HEK293 (cell line): ENCODE measurements at regions not wholly inside any gene's neighbourhood (a gene's known extent, or its start where the extent isn't known, plus 50 kb on each side); places are given as distances from the start of the nearest gene placed in this dataset.

Experiments
- CTCF ChIA-PET: fragments of 350-600 bp; formaldehyde crosslinking; extraction: SDS; loops from one replicate; lab custom pipeline; 2021; ENCODE audit warnings: antibody characterized with exemption; lab: Yijun Ruan, JAX
- POLR2A ChIA-PET: fragments of 300-600 bp; formaldehyde crosslinking; extraction: SDS; loops from one replicate; lab custom pipeline; 2020; ENCODE audit warnings: antibody characterized with exemption, inconsistent platforms; lab: Yijun Ruan, JAX
- H3K27ac ChIP-seq: fragments of 200-500 bp; sonication (Bioruptor generic); 2 replicates; pipeline ENCODE4 v1.5.1; 2014; ENCODE audit warnings: low read depth, low read length, control low read depth, inconsistent platforms; ENCODE audit errors: extremely low read depth
- H3K36me3 ChIP-seq, 2 experiments: fragments of 200-500 bp in 1 of 2; sonication (Bioruptor generic) in 1 of 2; 1 replicate in 1 of 2; 2 replicates in 1 of 2; pipeline ENCODE4 v1.5.1; 2014 to 2017; ENCODE audit warnings: inconsistent platforms in 2 of 2, low read length in 2 of 2; ENCODE audit not compliant: control insufficient read depth in 2 of 2, insufficient read depth in 1 of 2
- H3K4me1 ChIP-seq: fragments of 200-500 bp; sonication (Bioruptor generic); 2 replicates; pipeline ENCODE4 v1.5.1; 2014; ENCODE audit warnings: mild to moderate bottlenecking, low read length, inconsistent platforms; ENCODE audit not compliant: control insufficient read depth, insufficient read depth
- H3K4me3 ChIP-seq: 2 replicates; pipeline ENCODE4 v1.5.1; 2011; ENCODE audit warnings: low read depth, mild to moderate bottlenecking, control low read depth, low read length, moderate library complexity
- H3K9me3 ChIP-seq: fragments of 200-500 bp; sonication (Bioruptor generic); 2 replicates; pipeline ENCODE4 v1.5.1; 2014; ENCODE audit warnings: low read depth, low read length, inconsistent platforms; ENCODE audit not compliant: control insufficient read depth, insufficient read depth
- BCL11A ChIP-seq: fragments of 450-650 bp; formaldehyde crosslinking; IDR thresholded peaks from 2 replicates; pipeline ENCODE4 v1.5.1; 2016; ENCODE audit warnings: low read depth, missing biosample characterization, missing genetic modification characterization
- KLF1 ChIP-seq: fragments of 450-650 bp; formaldehyde crosslinking; IDR thresholded peaks from 2 replicates; pipeline ENCODE4 v1.5.1; 2016; ENCODE audit warnings: missing biosample characterization, missing genetic modification characterization
- PRDM10 ChIP-seq: fragments of 450-650 bp; formaldehyde crosslinking; IDR thresholded peaks from 2 replicates; pipeline ENCODE4 v1.5.1; 2016; ENCODE audit warnings: missing biosample characterization, missing genetic modification characterization
- PRDM4 ChIP-seq: fragments of 450-650 bp; formaldehyde crosslinking; IDR thresholded peaks from 2 replicates; pipeline ENCODE4 v1.5.1; 2017; ENCODE audit warnings: missing biosample characterization, missing genetic modification characterization
- PRDM6 ChIP-seq: fragments of 450-650 bp; formaldehyde crosslinking; IDR thresholded peaks from 2 replicates; pipeline ENCODE4 v1.5.1; 2017; ENCODE audit warnings: missing biosample characterization, missing genetic modification characterization
- REPIN1 ChIP-seq: fragments of 450-650 bp; formaldehyde crosslinking; IDR thresholded peaks from 2 replicates; pipeline ENCODE4 v1.5.1; 2017; ENCODE audit warnings: missing biosample characterization, missing genetic modification characterization, low read depth
- TRIM28 ChIP-seq: IDR thresholded peaks from 2 replicates; pipeline ENCODE4 v1.6.1; 2011; ENCODE audit warnings: low read length, control low read depth, borderline replicate concordance
- ZBTB8A ChIP-seq: fragments of 450-650 bp; formaldehyde crosslinking; IDR thresholded peaks from 2 replicates; pipeline ENCODE4 v1.5.1; 2016; ENCODE audit warnings: missing biosample characterization, missing genetic modification characterization
- ZNF174 ChIP-seq: fragments of 450-650 bp; formaldehyde crosslinking; IDR thresholded peaks from 2 replicates; pipeline ENCODE4 v1.5.0; 2017; ENCODE audit warnings: missing biosample characterization, mild to moderate bottlenecking, missing genetic modification characterization
- ZNF23 ChIP-seq: fragments of 450-650 bp; formaldehyde crosslinking; IDR thresholded peaks from 2 replicates; pipeline ENCODE4 v1.5.1; 2016; ENCODE audit warnings: missing biosample characterization, missing genetic modification characterization, borderline replicate concordance
- ZNF239 ChIP-seq: fragments of 450-650 bp; formaldehyde crosslinking; IDR thresholded peaks from 2 replicates; pipeline ENCODE4 v1.5.1; 2016; ENCODE audit warnings: missing biosample characterization, missing genetic modification characterization
- ZNF529 ChIP-seq: fragments of 450-650 bp; formaldehyde crosslinking; IDR thresholded peaks from 2 replicates; pipeline ENCODE4 v1.5.1; 2017; ENCODE audit warnings: missing genetic modification characterization, missing biosample characterization; ENCODE audit not compliant: insufficient replicate concordance
- ZNF530 ChIP-seq: fragments of 450-650 bp; formaldehyde crosslinking; IDR thresholded peaks from 2 replicates; pipeline ENCODE4 v1.5.1; 2016; ENCODE audit warnings: low read depth, missing biosample characterization, missing genetic modification characterization
- ZNF585B ChIP-seq: fragments of 450-650 bp; formaldehyde crosslinking; IDR thresholded peaks from 2 replicates; pipeline ENCODE4 v1.5.1; 2016; ENCODE audit warnings: missing biosample characterization, missing genetic modification characterization
- ZNF624 ChIP-seq: fragments of 450-650 bp; formaldehyde crosslinking; IDR thresholded peaks from 2 replicates; pipeline ENCODE4 v1.5.1; 2017; ENCODE audit warnings: missing biosample characterization, missing genetic modification characterization
- ZSCAN16 ChIP-seq: fragments of 450-650 bp; formaldehyde crosslinking; IDR thresholded peaks from 2 replicates; pipeline ENCODE4 v1.5.1; 2016; ENCODE audit warnings: missing biosample characterization, missing genetic modification characterization
- TF ChIP-seq, protein P1 (sequence below): fragments of 450-650 bp; formaldehyde crosslinking; IDR thresholded peaks from 2 replicates; pipeline ENCODE4 v1.5.1; 2017; ENCODE audit warnings: missing biosample characterization, missing genetic modification characterization
- TF ChIP-seq, protein P2 (sequence below): fragments of 450-650 bp; formaldehyde crosslinking; IDR thresholded peaks from 2 replicates; pipeline ENCODE4 v1.5.1; 2016; ENCODE audit warnings: missing biosample characterization, missing genetic modification characterization
- TF ChIP-seq, protein P3 (sequence below): fragments of 450-650 bp; formaldehyde crosslinking; IDR thresholded peaks from 2 replicates; pipeline ENCODE4 v1.5.1; 2017; ENCODE audit warnings: missing biosample characterization, missing genetic modification characterization
- TF ChIP-seq, protein P4 (sequence below): fragments of 450-650 bp; formaldehyde crosslinking; IDR thresholded peaks from 2 replicates; pipeline ENCODE4 v1.5.1; 2016; ENCODE audit warnings: missing biosample characterization, missing genetic modification characterization
- TF ChIP-seq, protein P5 (sequence below): fragments of 450-650 bp; formaldehyde crosslinking; IDR thresholded peaks from 2 replicates; pipeline ENCODE4 v1.5.1; 2016; ENCODE audit warnings: missing biosample characterization, missing genetic modification characterization

GRCh38 chr4:160091631-160092030 is 988.8 kb downstream of the RAPGEF2 start (continued):
- TF ChIP-seq, protein P1, sequence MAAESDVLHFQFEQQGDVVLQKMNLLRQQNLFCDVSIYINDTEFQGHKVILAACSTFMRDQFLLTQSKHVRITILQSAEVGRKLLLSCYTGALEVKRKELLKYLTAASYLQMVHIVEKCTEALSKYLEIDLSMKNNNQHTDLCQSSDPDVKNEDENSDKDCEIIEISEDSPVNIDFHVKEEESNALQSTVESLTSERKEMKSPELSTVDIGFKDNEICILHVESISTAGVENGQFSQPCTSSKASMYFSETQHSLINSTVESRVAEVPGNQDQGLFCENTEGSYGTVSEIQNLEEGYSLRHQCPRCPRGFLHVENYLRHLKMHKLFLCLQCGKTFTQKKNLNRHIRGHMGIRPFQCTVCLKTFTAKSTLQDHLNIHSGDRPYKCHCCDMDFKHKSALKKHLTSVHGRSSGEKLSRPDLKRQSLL (tag by site-specific recombination): no peak
- TF ChIP-seq ZNF585B (tag by site-specific recombination) (no peak), KLF1 (tag by site-specific recombination) (no peak), PRDM10 (tag by site-specific recombination) (no peak), ZNF529 (no peak), PRDM4 (tag by site-specific recombination) (no peak), ZNF239 (tag by site-specific recombination) (no peak)
- TF ChIP-seq, protein P2, sequence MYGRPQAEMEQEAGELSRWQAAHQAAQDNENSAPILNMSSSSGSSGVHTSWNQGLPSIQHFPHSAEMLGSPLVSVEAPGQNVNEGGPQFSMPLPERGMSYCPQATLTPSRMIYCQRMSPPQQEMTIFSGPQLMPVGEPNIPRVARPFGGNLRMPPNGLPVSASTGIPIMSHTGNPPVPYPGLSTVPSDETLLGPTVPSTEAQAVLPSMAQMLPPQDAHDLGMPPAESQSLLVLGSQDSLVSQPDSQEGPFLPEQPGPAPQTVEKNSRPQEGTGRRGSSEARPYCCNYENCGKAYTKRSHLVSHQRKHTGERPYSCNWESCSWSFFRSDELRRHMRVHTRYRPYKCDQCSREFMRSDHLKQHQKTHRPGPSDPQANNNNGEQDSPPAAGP (tag by site-specific recombination): no peak
- TF ChIP-seq, protein P3, sequence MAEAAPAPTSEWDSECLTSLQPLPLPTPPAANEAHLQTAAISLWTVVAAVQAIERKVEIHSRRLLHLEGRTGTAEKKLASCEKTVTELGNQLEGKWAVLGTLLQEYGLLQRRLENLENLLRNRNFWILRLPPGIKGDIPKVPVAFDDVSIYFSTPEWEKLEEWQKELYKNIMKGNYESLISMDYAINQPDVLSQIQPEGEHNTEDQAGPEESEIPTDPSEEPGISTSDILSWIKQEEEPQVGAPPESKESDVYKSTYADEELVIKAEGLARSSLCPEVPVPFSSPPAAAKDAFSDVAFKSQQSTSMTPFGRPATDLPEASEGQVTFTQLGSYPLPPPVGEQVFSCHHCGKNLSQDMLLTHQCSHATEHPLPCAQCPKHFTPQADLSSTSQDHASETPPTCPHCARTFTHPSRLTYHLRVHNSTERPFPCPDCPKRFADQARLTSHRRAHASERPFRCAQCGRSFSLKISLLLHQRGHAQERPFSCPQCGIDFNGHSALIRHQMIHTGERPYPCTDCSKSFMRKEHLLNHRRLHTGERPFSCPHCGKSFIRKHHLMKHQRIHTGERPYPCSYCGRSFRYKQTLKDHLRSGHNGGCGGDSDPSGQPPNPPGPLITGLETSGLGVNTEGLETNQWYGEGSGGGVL: no peak

DNA sequence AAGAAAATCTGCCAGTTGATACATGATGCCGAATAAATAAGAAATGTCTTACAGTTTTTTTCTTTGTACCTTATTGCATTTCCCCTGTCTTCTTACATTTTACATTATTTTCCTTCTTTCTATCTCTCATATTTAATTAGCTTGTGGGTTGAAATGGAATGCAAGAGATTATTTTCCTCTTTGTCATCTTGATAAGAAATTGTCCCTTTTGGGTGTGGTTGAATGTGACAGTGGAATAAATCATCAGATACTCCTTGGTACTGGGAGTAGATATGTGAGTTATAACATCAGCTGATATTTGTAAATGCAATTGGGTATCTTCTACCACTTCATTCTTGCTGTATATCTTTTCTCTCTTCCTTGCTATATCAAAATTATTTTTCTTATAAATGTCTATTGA is 997.4 kb downstream of the RAPGEF2 start:
- Histone ChIP-seq H3K4me1 (no peaks in the 10 kb centered on the region), H3K36me3 (no peaks in the 10 kb centered on the region), H3K27ac (no peak overlapping the region), H3K9me3 (no peaks in the 10 kb centered on the region), H3K4me3 (no peak overlapping the region)
- ChIA-PET CTCF (no interaction called here), POLR2A (no interaction called here)
- TF ChIP-seq, protein P4, sequence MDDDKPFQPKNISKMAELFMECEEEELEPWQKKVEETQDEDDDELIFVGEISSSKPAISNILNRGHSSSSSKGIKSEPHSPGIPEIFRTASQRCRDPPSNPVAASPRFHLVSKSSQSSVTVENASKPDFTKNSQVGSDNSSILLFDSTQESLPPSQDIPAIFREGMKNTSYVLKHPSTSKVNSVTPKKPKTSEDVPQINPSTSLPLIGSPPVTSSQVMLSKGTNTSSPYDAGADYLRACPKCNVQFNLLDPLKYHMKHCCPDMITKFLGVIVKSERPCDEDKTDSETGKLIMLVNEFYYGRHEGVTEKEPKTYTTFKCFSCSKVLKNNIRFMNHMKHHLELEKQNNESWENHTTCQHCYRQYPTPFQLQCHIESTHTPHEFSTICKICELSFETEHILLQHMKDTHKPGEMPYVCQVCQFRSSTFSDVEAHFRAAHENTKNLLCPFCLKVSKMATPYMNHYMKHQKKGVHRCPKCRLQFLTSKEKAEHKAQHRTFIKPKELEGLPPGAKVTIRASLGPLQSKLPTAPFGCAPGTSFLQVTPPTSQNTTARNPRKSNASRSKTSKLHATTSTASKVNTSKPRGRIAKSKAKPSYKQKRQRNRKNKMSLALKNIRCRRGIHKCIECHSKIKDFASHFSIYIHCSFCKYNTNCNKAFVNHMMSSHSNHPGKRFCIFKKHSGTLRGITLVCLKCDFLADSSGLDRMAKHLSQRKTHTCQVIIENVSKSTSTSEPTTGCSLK (tag by site-specific recombination): no peak
- TF ChIP-seq ZSCAN16 (tag by site-specific recombination): no peak
- TF ChIP-seq ZNF174 (tag by site-specific recombination): no peak
- no peak for TF ChIP-seq REPIN1 (tag by site-specific recombination)
- TF ChIP-seq ZNF530 (tag by site-specific recombination): no peak
- TF ChIP-seq ZNF23: no peak
- TF ChIP-seq, protein P5, sequence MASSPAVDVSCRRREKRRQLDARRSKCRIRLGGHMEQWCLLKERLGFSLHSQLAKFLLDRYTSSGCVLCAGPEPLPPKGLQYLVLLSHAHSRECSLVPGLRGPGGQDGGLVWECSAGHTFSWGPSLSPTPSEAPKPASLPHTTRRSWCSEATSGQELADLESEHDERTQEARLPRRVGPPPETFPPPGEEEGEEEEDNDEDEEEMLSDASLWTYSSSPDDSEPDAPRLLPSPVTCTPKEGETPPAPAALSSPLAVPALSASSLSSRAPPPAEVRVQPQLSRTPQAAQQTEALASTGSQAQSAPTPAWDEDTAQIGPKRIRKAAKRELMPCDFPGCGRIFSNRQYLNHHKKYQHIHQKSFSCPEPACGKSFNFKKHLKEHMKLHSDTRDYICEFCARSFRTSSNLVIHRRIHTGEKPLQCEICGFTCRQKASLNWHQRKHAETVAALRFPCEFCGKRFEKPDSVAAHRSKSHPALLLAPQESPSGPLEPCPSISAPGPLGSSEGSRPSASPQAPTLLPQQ (tag by site-specific recombination): no peak
- TF ChIP-seq ZNF624 (tag by site-specific recombination): no peak
- TF ChIP-seq PRDM6 (tag by site-specific recombination): no peak
- TF ChIP-seq BCL11A: no peak
- no peak for TF ChIP-seq ZBTB8A (tag by site-specific recombination)
- TF ChIP-seq ZNF529: no peak
- TF ChIP-seq TRIM28: no peak
